ENCODE measurements at regions not wholly inside any gene's neighbourhood (a gene's known extent, or its start where the extent isn't known, plus 50 kb on each side); places are given as distances from the start of the nearest gene placed in this dataset.

GRCh38 chr3:69539134-69539533 is 153.2 kb upstream of the FRMD4B start:
- no peak for TF ChIP-seq RAD21 (conservative IDR thresholded peaks at IDR 0.05)
- TF ChIP-seq CTCF (IDR thresholded peaks at IDR 0.05; ENCODE audit: poor library complexity, severe bottlenecking), result no peak
- TF ChIP-seq POLR2AphosphoS5 (IDR thresholded peaks at IDR 0.05), result no peak
- TF ChIP-seq TAF1 (IDR thresholded peaks at IDR 0.05; ENCODE audit: low read depth), result no peak
- TF ChIP-seq EZH2 (IDR thresholded peaks at IDR 0.05; ENCODE audit: borderline replicate concordance, insufficient read depth, low read length, poor library complexity, severe bottlenecking), result no peak
- no peak for TF ChIP-seq EP300 (conservative IDR thresholded peaks at IDR 0.05; ENCODE audit: poor library complexity, severe bottlenecking)
- TF ChIP-seq REST (IDR thresholded peaks at IDR 0.05; ENCODE audit: borderline replicate concordance), result no peak
- no peak for TF ChIP-seq MXI1 (conservative IDR thresholded peaks at IDR 0.05; ENCODE audit: poor library complexity, severe bottlenecking)
- no peak for TF ChIP-seq SMC3 (conservative IDR thresholded peaks at IDR 0.05; ENCODE audit: poor library complexity)

Measured in neural cell (in vitro differentiated cells).